ENCODE measurements at regions not wholly inside any gene's neighbourhood (a gene's known extent, or its start where the extent isn't known, plus 50 kb on each side); places are given as distances from the start of the nearest gene placed in this dataset.

DNA sequence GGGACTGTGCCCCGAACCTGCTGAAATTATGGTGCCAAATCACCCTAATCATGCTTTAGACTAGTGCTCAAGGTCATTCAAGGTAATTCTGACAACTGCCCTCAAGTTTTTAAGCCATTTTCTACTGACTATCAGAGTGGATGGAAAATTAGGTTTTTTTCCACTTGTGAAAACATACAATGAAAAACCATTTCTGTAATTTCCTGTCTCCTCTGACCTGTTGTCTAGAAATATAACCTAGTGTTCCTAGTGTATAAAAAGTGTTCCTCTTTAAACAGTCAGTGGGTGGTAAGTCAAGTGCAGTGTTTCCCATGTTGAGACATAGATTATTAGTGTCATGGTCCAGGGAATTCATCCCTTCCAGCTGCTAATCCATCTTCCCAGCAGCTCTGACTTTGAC lies 232.8 kb upstream of the UMPS start:
- in situ Hi-C loops (cut with MboI; ENCODE audit: low pct_unique_long_range_greater_than_20kb, low sequenced_read_pairs, unreplicated experiment) = no loop called here
- TF ChIP-seq, protein P1, sequence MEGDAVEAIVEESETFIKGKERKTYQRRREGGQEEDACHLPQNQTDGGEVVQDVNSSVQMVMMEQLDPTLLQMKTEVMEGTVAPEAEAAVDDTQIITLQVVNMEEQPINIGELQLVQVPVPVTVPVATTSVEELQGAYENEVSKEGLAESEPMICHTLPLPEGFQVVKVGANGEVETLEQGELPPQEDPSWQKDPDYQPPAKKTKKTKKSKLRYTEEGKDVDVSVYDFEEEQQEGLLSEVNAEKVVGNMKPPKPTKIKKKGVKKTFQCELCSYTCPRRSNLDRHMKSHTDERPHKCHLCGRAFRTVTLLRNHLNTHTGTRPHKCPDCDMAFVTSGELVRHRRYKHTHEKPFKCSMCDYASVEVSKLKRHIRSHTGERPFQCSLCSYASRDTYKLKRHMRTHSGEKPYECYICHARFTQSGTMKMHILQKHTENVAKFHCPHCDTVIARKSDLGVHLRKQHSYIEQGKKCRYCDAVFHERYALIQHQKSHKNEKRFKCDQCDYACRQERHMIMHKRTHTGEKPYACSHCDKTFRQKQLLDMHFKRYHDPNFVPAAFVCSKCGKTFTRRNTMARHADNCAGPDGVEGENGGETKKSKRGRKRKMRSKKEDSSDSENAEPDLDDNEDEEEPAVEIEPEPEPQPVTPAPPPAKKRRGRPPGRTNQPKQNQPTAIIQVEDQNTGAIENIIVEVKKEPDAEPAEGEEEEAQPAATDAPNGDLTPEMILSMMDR (IDR thresholded peaks at IDR 0.05; ENCODE audit: extremely low read depth, insufficient read depth, missing control alignments) = no peak
- DNase-seq (ENCODE audit: low spot score) = no peak

- TF ChIP-seq, protein P1 (IDR thresholded peaks at IDR 0.05; ENCODE audit: extremely low read depth, insufficient read depth, missing control alignments) = no peak
- in situ Hi-C loops (cut with MboI; ENCODE audit: low pct_unique_long_range_greater_than_20kb, low sequenced_read_pairs, unreplicated experiment) = no loop called here
- no peak for DNase-seq (ENCODE audit: low spot score)
Measured at GRCh38 chr3:124498891-124499290, 231.4 kb upstream of the UMPS start.

DNA sequence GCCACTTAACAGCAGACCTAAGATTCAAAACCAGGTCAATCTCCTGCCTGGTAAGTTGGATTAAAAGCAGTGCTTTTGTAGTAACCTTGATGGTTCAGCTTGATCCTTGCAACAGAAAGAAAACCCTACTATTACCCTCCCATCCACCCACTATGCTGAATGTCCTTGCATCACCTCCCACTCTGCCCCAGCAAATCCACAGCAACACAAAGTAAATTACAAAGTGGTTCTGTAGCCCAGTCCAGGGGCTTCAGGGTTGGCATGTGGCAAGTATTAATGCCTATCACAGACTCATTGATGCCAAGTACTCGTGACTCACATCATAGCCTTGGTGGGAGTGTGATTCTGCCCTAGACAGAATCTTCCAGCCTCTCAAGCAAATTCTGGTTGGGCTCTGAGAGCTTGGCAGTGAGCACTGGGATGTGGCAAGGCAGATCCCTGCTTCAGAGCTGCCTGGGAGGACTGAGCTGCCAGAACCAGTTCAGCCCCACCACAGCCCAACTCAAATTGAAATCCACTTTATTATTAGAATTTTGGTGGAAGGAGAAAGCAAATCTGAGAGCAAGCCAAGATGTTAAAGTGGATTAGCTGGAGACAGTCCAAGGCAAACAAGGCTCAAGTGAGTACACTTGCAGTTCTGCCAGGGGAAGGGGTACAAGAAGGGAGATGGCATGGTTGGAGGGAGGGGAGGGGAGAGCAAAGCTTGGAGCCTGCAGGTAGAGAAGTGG lies 225.8 kb upstream of the UMPS start:
- TF ChIP-seq, protein P1 (IDR thresholded peaks at IDR 0.05; ENCODE audit: extremely low read depth, insufficient read depth, missing control alignments) = no peak
- DNase-seq (ENCODE audit: low spot score) = no peak
- in situ Hi-C loops (cut with MboI; ENCODE audit: low pct_unique_long_range_greater_than_20kb, low sequenced_read_pairs, unreplicated experiment) = no loop called here

GRCh38 chr3:124509884-124510283 lies 220.4 kb upstream of the UMPS start:
- DNase-seq (ENCODE audit: low spot score) = no peak
- in situ Hi-C loops (cut with MboI; ENCODE audit: low pct_unique_long_range_greater_than_20kb, low sequenced_read_pairs, unreplicated experiment) = no loop called here
- TF ChIP-seq, protein P1 (IDR thresholded peaks at IDR 0.05; ENCODE audit: extremely low read depth, insufficient read depth, missing control alignments) = no peak

DNA sequence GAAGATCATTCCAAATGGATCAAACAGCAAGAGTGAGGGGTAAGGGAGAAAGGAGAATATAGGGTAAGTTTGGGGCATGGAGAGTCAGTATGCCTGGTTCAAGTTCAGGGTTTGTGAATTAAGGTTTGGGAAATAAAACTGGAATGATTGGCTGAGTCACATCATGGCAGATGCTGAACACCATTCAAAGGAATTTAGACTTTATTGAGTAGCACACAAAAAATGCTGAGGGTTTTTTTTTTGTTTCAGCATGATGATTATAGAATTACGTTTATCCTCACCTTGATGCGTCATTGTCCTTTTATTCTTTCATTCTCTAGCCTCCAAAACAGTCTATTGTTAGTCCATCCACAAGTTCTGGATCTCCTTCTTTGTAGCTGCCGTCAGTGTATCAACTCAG lies 220.0 kb upstream of the UMPS start:
- DNase-seq (ENCODE audit: low spot score) = no peak
- in situ Hi-C loops (cut with MboI; ENCODE audit: low pct_unique_long_range_greater_than_20kb, low sequenced_read_pairs, unreplicated experiment) = no loop called here
- TF ChIP-seq, protein P1 (IDR thresholded peaks at IDR 0.05; ENCODE audit: extremely low read depth, insufficient read depth, missing control alignments) = no peak

GRCh38 chr3:124512881-124513609 lies 217.2 kb upstream of the UMPS start:
- DNase-seq (ENCODE audit: low spot score) = no peak
- in situ Hi-C loops (cut with MboI; ENCODE audit: low pct_unique_long_range_greater_than_20kb, low sequenced_read_pairs, unreplicated experiment) = no loop called here
- TF ChIP-seq, protein P1 (IDR thresholded peaks at IDR 0.05; ENCODE audit: extremely low read depth, insufficient read depth, missing control alignments) = no peak
